HG03139 (cell line): ENCODE measurements at regions not wholly inside any gene's neighbourhood (a gene's known extent, or its start where the extent isn't known, plus 50 kb on each side); places are given as distances from the start of the nearest gene placed in this dataset.

Experiments used
- ATAC-seq: cut with Tn5 transposase; IDR thresholded peaks from one replicate; pipeline ENCODE4 v1.9.1; 2021; ENCODE audit not compliant: unreplicated experiment

- ATAC-seq, result no peak
Measured at GRCh38 chr11:127390465-127390864, 389.9 kb upstream of the KIRREL3 start.

- ATAC-seq, result no peak
Measured at GRCh38 chr11:127385071-127385470, 384.5 kb upstream of the KIRREL3 start.

- no peak for ATAC-seq
Measured at GRCh38 chr11:127383026-127383425, 382.5 kb upstream of the KIRREL3 start.

- no peak for ATAC-seq
Measured at GRCh38 chr11:127381247-127381646, 380.7 kb upstream of the KIRREL3 start.

GRCh38 chr11:127379686-127380085 lies 379.1 kb upstream of the KIRREL3 start:
- ATAC-seq, result no peak

- ATAC-seq, result no peak
Measured at GRCh38 chr11:127376301-127376700, 375.7 kb upstream of the KIRREL3 start.

GRCh38 chr11:127369356-127369755 lies 368.8 kb upstream of the KIRREL3 start:
- ATAC-seq, result no peak

- ATAC-seq, result no peak
Measured at GRCh38 chr11:127362754-127363308, 362.3 kb upstream of the KIRREL3 start.

GRCh38 chr11:127358160-127358559 lies 357.6 kb upstream of the KIRREL3 start:
- ATAC-seq, result no peak

GRCh38 chr11:127350476-127350875 lies 349.9 kb upstream of the KIRREL3 start:
- ATAC-seq, result no peak

GRCh38 chr11:127345819-127346459 lies 345.4 kb upstream of the KIRREL3 start:
- ATAC-seq, result no peak

GRCh38 chr11:127340438-127340837 lies 339.9 kb upstream of the KIRREL3 start:
- no peak for ATAC-seq

- no peak for ATAC-seq
Measured at GRCh38 chr11:127339376-127339775, 338.8 kb upstream of the KIRREL3 start.

- ATAC-seq, result no peak
Measured at GRCh38 chr11:127338380-127339259, 338.1 kb upstream of the KIRREL3 start.

- ATAC-seq, result no peak
Measured at GRCh38 chr11:127334466-127334865, 333.9 kb upstream of the KIRREL3 start.

GRCh38 chr11:127332896-127333295 lies 332.3 kb upstream of the KIRREL3 start:
- ATAC-seq, result no peak

- ATAC-seq, result no peak
Measured at GRCh38 chr11:127330044-127330443, 329.5 kb upstream of the KIRREL3 start.

GRCh38 chr11:127308291-127308690 lies 307.7 kb upstream of the KIRREL3 start:
- ATAC-seq, result no peak

GRCh38 chr11:127307700-127308099 lies 307.1 kb upstream of the KIRREL3 start:
- ATAC-seq, result no peak

- ATAC-seq, result no peak
Measured at GRCh38 chr11:127304634-127305033, 304.1 kb upstream of the KIRREL3 start.

GRCh38 chr11:127288926-127289325 lies 288.4 kb upstream of the KIRREL3 start:
- ATAC-seq, result no peak

GRCh38 chr11:127281534-127281933 lies 281.0 kb upstream of the KIRREL3 start:
- no peak for ATAC-seq
